Chondrocyte (in vitro differentiated cells): ENCODE measurements at regions not wholly inside any gene's neighbourhood (a gene's known extent, or its start where the extent isn't known, plus 50 kb on each side); places are given as distances from the start of the nearest gene placed in this dataset.

Experiments used
- DNase-seq: peaks from one replicate; pipeline ENCODE4 v3.0.0; 2021; ENCODE audit warnings: mixed read lengths, low spot score
- H3K27ac Mint-ChIP-seq: one replicate; pipeline ENCODE4 v1.8.0; 2021; ENCODE audit warnings: mild to moderate bottlenecking, moderate library complexity, mixed read lengths; ENCODE audit not compliant: unreplicated experiment
- H3K27me3 Mint-ChIP-seq: 2 replicates; pipeline ENCODE4 v1.8.0; 2021; ENCODE audit warnings: low read depth, mixed read lengths
- H3K36me3 Mint-ChIP-seq: 2 replicates; pipeline ENCODE4 v1.8.0; 2021; ENCODE audit warnings: low read depth, mixed read lengths
- H3K4me1 Mint-ChIP-seq: 2 replicates; pipeline ENCODE4 v1.8.0; 2021; ENCODE audit warnings: low read depth, mild to moderate bottlenecking, mixed read lengths
- H3K4me3 Mint-ChIP-seq: one replicate; pipeline ENCODE4 v1.8.0; 2021; ENCODE audit warnings: mild to moderate bottlenecking, moderate library complexity, mixed read lengths; ENCODE audit not compliant: unreplicated experiment
- H3K9me3 Mint-ChIP-seq: 2 replicates; pipeline ENCODE4 v1.8.0; 2021; ENCODE audit warnings: low read depth, mixed read lengths
- CTCF ChIP-seq: fragments of 200-600 bp; sonication (generic); IDR thresholded peaks from 2 replicates; pipeline ENCODE4 v1.5.0; 2021; ENCODE audit warnings: antibody characterized with exemption, mild to moderate bottlenecking, moderate library complexity

GRCh38 chr7:68964060-68964459 lies 634.2 kb upstream of the AUTS2 start:
- TF ChIP-seq CTCF, result no peak
- H3K36me3 Mint-ChIP-seq, result no peaks in the 10 kb centered on the region
- H3K27ac Mint-ChIP-seq, result no peak overlapping the region
- DNase-seq, result no peak
- H3K4me3 Mint-ChIP-seq, result no peak overlapping the region
- H3K9me3 Mint-ChIP-seq, result no peaks in the 10 kb centered on the region
- peaks cover 10% of the 10 kb centered on the region for H3K4me1 Mint-ChIP-seq
- H3K27me3 Mint-ChIP-seq, result no peaks in the 10 kb centered on the region

GRCh38 chr7:68965351-68965750 lies 632.9 kb upstream of the AUTS2 start:
- no peak for TF ChIP-seq CTCF
- no peak for DNase-seq
- H3K27ac Mint-ChIP-seq, result no peak overlapping the region
- no peaks in the 10 kb centered on the region for H3K36me3 Mint-ChIP-seq
- no peaks in the 10 kb centered on the region for H3K27me3 Mint-ChIP-seq
- H3K4me3 Mint-ChIP-seq, result no peak overlapping the region
- peaks cover 10% of the 10 kb centered on the region for H3K4me1 Mint-ChIP-seq
- no peaks in the 10 kb centered on the region for H3K9me3 Mint-ChIP-seq

DNA sequence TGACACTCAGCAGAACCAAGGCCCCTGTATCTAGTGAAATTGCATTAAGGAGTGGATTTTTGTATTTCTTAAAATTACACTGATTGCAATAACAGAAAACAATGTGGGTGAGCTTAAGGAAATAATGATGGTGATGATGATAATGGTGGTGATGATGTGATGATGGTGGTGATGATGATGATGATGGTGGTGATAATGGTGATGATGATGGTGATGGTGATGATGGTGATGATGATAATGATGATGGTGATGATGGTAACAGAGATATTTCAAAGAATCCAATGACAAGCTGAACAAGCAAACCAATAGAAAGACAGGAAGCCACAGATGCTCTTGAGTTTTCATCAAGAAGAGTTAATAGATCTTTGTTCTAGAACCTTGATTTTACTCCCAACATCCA lies 630.7 kb upstream of the AUTS2 start:
- Mint-ChIP-seq H3K9me3 (no peaks in the 10 kb centered on the region), H3K27me3 (peaks cover 4% of the 10 kb centered on the region), H3K36me3 (no peaks in the 10 kb centered on the region), H3K4me3 (no peak overlapping the region), H3K27ac (no peak overlapping the region), H3K4me1 (peaks cover 10% of the 10 kb centered on the region)
- DNase-seq, result no peak
- TF ChIP-seq CTCF, result no peak

DNA sequence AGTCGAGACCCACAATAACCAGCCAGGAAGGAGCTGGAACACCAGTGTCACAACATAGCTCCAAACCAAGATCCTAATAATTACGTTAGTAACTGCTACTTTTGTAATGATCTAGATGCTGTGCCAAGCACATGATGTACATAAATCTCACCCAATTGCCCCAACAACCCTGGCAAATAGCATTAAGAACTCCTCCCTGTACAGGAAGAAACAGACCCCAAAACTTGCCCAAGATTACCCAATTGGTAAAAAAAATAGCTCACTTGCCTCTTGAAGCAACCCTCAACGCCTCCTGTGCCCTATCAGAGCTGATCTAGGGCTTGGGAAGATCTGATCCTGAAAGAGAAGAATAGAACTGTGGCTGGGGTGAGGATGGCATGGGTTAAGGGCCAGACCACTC lies 628.7 kb upstream of the AUTS2 start:
- DNase-seq, result no peak
- Mint-ChIP-seq H3K9me3 (no peaks in the 10 kb centered on the region), H3K27me3 (peaks cover 4% of the 10 kb centered on the region), H3K27ac (no peak overlapping the region), H3K4me1 (no peaks in the 10 kb centered on the region), H3K36me3 (no peaks in the 10 kb centered on the region), H3K4me3 (no peak overlapping the region)
- no peak for TF ChIP-seq CTCF

DNA sequence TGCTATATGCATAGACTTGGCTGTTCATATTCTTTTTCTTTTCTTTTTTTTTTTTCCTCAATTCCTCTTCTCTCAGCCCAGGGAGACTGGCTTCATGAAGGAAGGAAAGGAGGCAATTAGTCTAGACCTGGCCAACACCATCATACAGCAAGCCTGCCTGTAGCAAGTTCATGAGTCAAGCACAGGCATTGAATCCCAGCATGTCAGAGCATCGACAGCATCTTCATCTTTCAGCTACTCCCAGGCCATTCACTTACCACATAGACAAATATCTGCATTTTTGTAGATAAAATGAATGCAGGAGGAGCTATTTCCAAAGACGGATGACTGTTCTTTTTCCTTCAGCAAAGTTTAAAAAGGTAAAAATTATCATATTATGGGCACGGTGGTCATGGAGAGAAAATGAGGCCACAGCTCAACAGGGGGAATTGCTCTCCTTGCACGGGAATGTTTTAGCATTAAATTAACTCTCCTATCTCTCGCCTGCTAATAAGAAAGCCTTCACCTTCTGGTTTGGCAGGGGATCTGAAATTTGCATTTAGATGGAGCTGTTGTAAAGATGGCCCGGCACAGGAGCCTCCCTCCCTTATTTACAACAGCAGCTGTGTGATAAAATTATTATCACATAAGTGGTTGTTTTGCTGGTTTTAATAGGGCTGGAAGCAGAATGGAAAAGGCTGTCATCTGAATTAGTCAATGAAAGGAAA lies 626.5 kb upstream of the AUTS2 start:
- no peak for DNase-seq
- no peaks in the 10 kb centered on the region for H3K36me3 Mint-ChIP-seq
- peaks cover 6% of the 10 kb centered on the region for H3K27me3 Mint-ChIP-seq
- TF ChIP-seq CTCF, result no peak
- H3K9me3 Mint-ChIP-seq, result no peaks in the 10 kb centered on the region
- no peak overlapping the region for H3K4me3 Mint-ChIP-seq
- no peaks in the 10 kb centered on the region for H3K4me1 Mint-ChIP-seq
- H3K27ac Mint-ChIP-seq, result no peak overlapping the region
